BJ (cell line): ENCODE measurements at regions not wholly inside any gene's neighbourhood (a gene's known extent, or its start where the extent isn't known, plus 50 kb on each side); places are given as distances from the start of the nearest gene placed in this dataset.

Source experiments
- CTCF ChIA-PET: fragments of 350-600 bp; formaldehyde crosslinking; extraction: SDS; loops from one replicate; lab custom pipeline; 2021; ENCODE audit warnings: antibody characterized with exemption, inconsistent platforms; lab: Yijun Ruan, JAX
- POLR2A ChIA-PET: fragments of 300-600 bp; sonication (Branson Sonifier 250); formaldehyde crosslinking; extraction: SDS; loops from one replicate; lab custom pipeline; 2021; ENCODE audit warnings: antibody characterized with exemption; lab: Charles Lee
- DNase-seq: peaks from one replicate; pipeline ENCODE4 v3.0.0-alpha.2; 2011; ENCODE audit warnings: low read depth
- H3K27me3 ChIP-seq: 2 replicates; pipeline ENCODE4 v1.6.0; 2011; ENCODE audit warnings: low read length; ENCODE audit not compliant: control insufficient read depth, insufficient read depth
- H3K36me3 ChIP-seq: 2 replicates; pipeline ENCODE4 v1.5.1; 2011; ENCODE audit warnings: low read length; ENCODE audit not compliant: control insufficient read depth, insufficient read depth
- H3K4me3 ChIP-seq: 2 replicates; pipeline ENCODE4 v1.5.1; 2011; ENCODE audit warnings: low read depth, mild to moderate bottlenecking, control low read depth, low read length
- TF ChIP-seq, protein P1 (sequence below): IDR thresholded peaks from 2 replicates; pipeline ENCODE4 v1.5.1; 2011; ENCODE audit warnings: low read depth, mild to moderate bottlenecking, control low read depth, inconsistent platforms, low read length, moderate library complexity; ENCODE audit not compliant: insufficient read depth

- Histone ChIP-seq H3K36me3 (no peaks in the 10 kb centered on the region), H3K27me3 (0 out of 2 replicates have a peak, but pooled peaks cover 1% of the 10 kb centered on the region), H3K4me3 (no peak overlapping the region)
- ChIA-PET CTCF (interaction anchor here (1.9 to 6.2 kb wide), 3 partner anchors 14 to 636 kb away, joined by 5 to 150 read pairs (median 20); no protein-coding TSS in a partner anchor), POLR2A (no interaction called here)
- DNase-seq, result no peak
- TF ChIP-seq, protein P1, sequence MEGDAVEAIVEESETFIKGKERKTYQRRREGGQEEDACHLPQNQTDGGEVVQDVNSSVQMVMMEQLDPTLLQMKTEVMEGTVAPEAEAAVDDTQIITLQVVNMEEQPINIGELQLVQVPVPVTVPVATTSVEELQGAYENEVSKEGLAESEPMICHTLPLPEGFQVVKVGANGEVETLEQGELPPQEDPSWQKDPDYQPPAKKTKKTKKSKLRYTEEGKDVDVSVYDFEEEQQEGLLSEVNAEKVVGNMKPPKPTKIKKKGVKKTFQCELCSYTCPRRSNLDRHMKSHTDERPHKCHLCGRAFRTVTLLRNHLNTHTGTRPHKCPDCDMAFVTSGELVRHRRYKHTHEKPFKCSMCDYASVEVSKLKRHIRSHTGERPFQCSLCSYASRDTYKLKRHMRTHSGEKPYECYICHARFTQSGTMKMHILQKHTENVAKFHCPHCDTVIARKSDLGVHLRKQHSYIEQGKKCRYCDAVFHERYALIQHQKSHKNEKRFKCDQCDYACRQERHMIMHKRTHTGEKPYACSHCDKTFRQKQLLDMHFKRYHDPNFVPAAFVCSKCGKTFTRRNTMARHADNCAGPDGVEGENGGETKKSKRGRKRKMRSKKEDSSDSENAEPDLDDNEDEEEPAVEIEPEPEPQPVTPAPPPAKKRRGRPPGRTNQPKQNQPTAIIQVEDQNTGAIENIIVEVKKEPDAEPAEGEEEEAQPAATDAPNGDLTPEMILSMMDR, result no peak
Measured at GRCh38 chr22:44628273-44628672, 73.7 kb upstream of the PRR5 start.

GRCh38 chr22:44627521-44628139, 74.4 kb upstream of the PRR5 start:
- TF ChIP-seq, protein P1, result no peak
- H3K4me3 ChIP-seq, result no peak overlapping the region
- CTCF ChIA-PET, result interaction anchor here (0.6 to 6.2 kb wide), 10 partner anchors 15 to 743 kb away, joined by 3 to 150 read pairs (median 4); no protein-coding TSS in a partner anchor
- no peaks in the 10 kb centered on the region for H3K36me3 ChIP-seq
- DNase-seq, result no peak
- H3K27me3 ChIP-seq, result 0 out of 2 replicates have a peak, but pooled peaks cover 1% of the 10 kb centered on the region
- POLR2A ChIA-PET, result no interaction called here

- ChIA-PET POLR2A (no interaction called here), CTCF (interaction anchor here (0.5 to 6.2 kb wide), 37 partner anchors 8 to 1238 kb away, joined by 3 to 150 read pairs (median 3); no protein-coding TSS in a partner anchor)
- DNase-seq, result no peak
- Histone ChIP-seq H3K27me3 (0 out of 2 replicates have a peak, but pooled peaks cover 1% of the 10 kb centered on the region), H3K4me3 (no peak overlapping the region), H3K36me3 (no peaks in the 10 kb centered on the region)
- TF ChIP-seq, protein P1, result peak; percentile 86
Measured at GRCh38 chr22:44625981-44626687, 75.9 kb upstream of the PRR5 start.

- no peaks in the 10 kb centered on the region for H3K27me3 ChIP-seq
- DNase-seq, result no peak
- POLR2A ChIA-PET, result no interaction called here
Measured at GRCh38 chr22:44625421-44625760, 76.6 kb upstream of the PRR5 start.

More at GRCh38 chr22:44625421-44625760, 76.6 kb upstream of the PRR5 start:
- TF ChIP-seq, protein P1, result no peak
- CTCF ChIA-PET, result interaction anchor here (0.7 to 6.2 kb wide), 25 partner anchors 9 to 1237 kb away, joined by 3 to 150 read pairs (median 3); no protein-coding TSS in a partner anchor
- no peaks in the 10 kb centered on the region for H3K36me3 ChIP-seq
- H3K4me3 ChIP-seq, result no peak overlapping the region
